GM12878 (cell line): ENCODE measurements at regions not wholly inside any gene's neighbourhood (a gene's known extent, or its start where the extent isn't known, plus 50 kb on each side); places are given as distances from the start of the nearest gene placed in this dataset.

Experiments
- ATAC-seq: fragments of 200-7000 bp; cut with Tn5 transposase; 3 replicates; pipeline ENCODE4 v1.9.1; 2020; ENCODE audit warnings: mild to moderate bottlenecking, moderate library complexity
- BruUV-seq: library from RNA; stranded (reverse); fragments of 400-500 nt; replicated peaks from 2 replicates; lab custom pipeline; 2021; lab: Mats Ljungman, UMichigan
- CTCF ChIA-PET: fragments of 300-600 bp; sonication (Branson Sonifier 250); formaldehyde crosslinking; extraction: SDS; loops from one replicate; lab custom pipeline; 2021; ENCODE audit warnings: inconsistent platforms; lab: Yijun Ruan, JAX
- POLR2A ChIA-PET: fragments of 350-600 bp; formaldehyde crosslinking; extraction: SDS; loops from one replicate; lab custom pipeline; 2021; ENCODE audit warnings: inconsistent platforms; lab: Charles Lee
- RAD21 ChIA-PET: fragments of 300-600 bp; sonication (Branson Sonifier 250); formaldehyde crosslinking; loops from one replicate; lab custom pipeline; 2023; ENCODE audit warnings: antibody characterized with exemption; ENCODE audit not compliant: unreplicated experiment; lab: Charles Lee
- SMC1A ChIA-PET: fragments of 300-600 bp; sonication (Branson Sonifier 250); formaldehyde crosslinking; loops from one replicate; lab custom pipeline; 2023; ENCODE audit not compliant: unreplicated experiment, uncharacterized antibody; lab: Charles Lee
- DNase-seq: peaks from one replicate; pipeline ENCODE4 v3.0.0-alpha.2; 2011; ENCODE audit warnings: low read depth, low spot score
- FAIRE-seq: peaks from 3 replicates; lab custom pipeline; 2011; peaks lifted over from hg19 to GRCh38; lab: Jason Lieb, UNC
- H2AFZ ChIP-seq: 2 replicates; pipeline ENCODE4 v1.6.0; 2011; ENCODE audit warnings: low read depth, low read length, control low read depth; ENCODE audit not compliant: control insufficient read depth
- H3K27ac ChIP-seq: 2 replicates; pipeline ENCODE4 v1.5.1; 2011; ENCODE audit warnings: control low read depth; ENCODE audit not compliant: control insufficient read depth, insufficient read depth
- H3K27me3 ChIP-seq, 2 experiments: replicated peaks in 1 of 2; 2 replicates each; pipeline versions ENCODE4 v1.6.0 to v1.6.1; 2011; ENCODE audit warnings: low read length in 1 of 2; ENCODE audit not compliant: control insufficient read depth in 2 of 2, insufficient read depth in 2 of 2
- H3K36me3 ChIP-seq, 2 experiments: 2 replicates each; pipeline ENCODE4 v1.5.1; 2011; ENCODE audit warnings: low read length in 1 of 2; ENCODE audit not compliant: control insufficient read depth in 2 of 2, insufficient read depth in 2 of 2
- H3K4me1 ChIP-seq: 2 replicates; pipeline ENCODE4 v1.6.1; 2011; ENCODE audit warnings: mild to moderate bottlenecking, low read length, moderate library complexity, mixed read lengths; ENCODE audit not compliant: control insufficient read depth, insufficient read depth
- H3K4me2 ChIP-seq: 2 replicates; pipeline ENCODE4 v1.6.0; 2011; ENCODE audit warnings: control low read depth; ENCODE audit not compliant: control insufficient read depth, insufficient read depth
- H3K4me3 ChIP-seq: fragments of 200-600 bp; sonication (generic); 2 replicates; pipeline ENCODE4 v1.5.1; 2016
- H3K79me2 ChIP-seq: 2 replicates; pipeline ENCODE4 v1.6.0; 2011; ENCODE audit warnings: low read length; ENCODE audit not compliant: control insufficient read depth, insufficient read depth
- H3K9ac ChIP-seq: 2 replicates; pipeline ENCODE4 v1.8.0; 2011; ENCODE audit warnings: low read length, control low read depth, mixed read lengths; ENCODE audit not compliant: control insufficient read depth, insufficient read depth
- H3K9me3 ChIP-seq: replicated peaks from 3 replicates; pipeline ENCODE4 v1.5.1; 2011; ENCODE audit warnings: mild to moderate bottlenecking, low read length; ENCODE audit not compliant: control insufficient read depth, insufficient read depth
- H4K20me1 ChIP-seq: 2 replicates; pipeline ENCODE4 v1.6.0; 2011; ENCODE audit not compliant: control insufficient read depth, insufficient read depth
- HDAC2 ChIP-seq: fragments of 200-600 bp; sonication (generic); IDR thresholded peaks from 2 replicates; pipeline ENCODE4 v1.6.1; 2017
- RFX5 ChIP-seq: IDR thresholded peaks from 2 replicates; pipeline ENCODE4 v1.6.1; 2011; ENCODE audit warnings: low read depth, low read length, improper control_type of control experiment
- USF2 ChIP-seq: IDR thresholded peaks from 2 replicates; pipeline ENCODE4 v1.6.1; 2011; ENCODE audit warnings: low read depth, low read length, improper control_type of control experiment, borderline replicate concordance
- ZNF207 ChIP-seq: fragments of 450-650 bp; IDR thresholded peaks from 2 replicates; pipeline ENCODE4 v1.6.1; 2014; ENCODE audit warnings: antibody characterized with exemption, mild to moderate bottlenecking, borderline replicate concordance
- ZSCAN29 ChIP-seq: fragments of 450-650 bp; IDR thresholded peaks from 2 replicates; pipeline ENCODE4 v1.6.1; 2017; ENCODE audit warnings: mild to moderate bottlenecking, moderate library complexity
- WGBS: methylation state at CpG from one replicate; pipeline ENCODE4 v1.1.6; 2016; ENCODE audit warnings: low lambda C conversion rate; ENCODE audit not compliant: insufficient replicate concordance, insufficient coverage; ENCODE audit errors: missing lambda C conversion rate; 5-methylcytosine and 5-hydroxymethylcytosine counted together
- in situ Hi-C: fragments of 300-500 bp; cut with MboI; formaldehyde crosslinking; loops from 9 replicates; pipeline ENCODE4 v1.14.3; 2018; ENCODE audit warnings: mixed read lengths
- intact Hi-C: fragments of 100-400 bp; cut with micrococcal nuclease; formaldehyde crosslinking; loops from one replicate; pipeline ENCODE4 v1.14.2; 2022; ENCODE audit not compliant: unreplicated experiment
- TF ChIP-seq, protein P1 (sequence below): fragments of 450-650 bp; IDR thresholded peaks from 2 replicates; pipeline ENCODE4 v1.6.1; 2017; ENCODE audit warnings: mild to moderate bottlenecking, moderate library complexity
- TF ChIP-seq, protein P2 (sequence below): fragments of 450-650 bp; formaldehyde crosslinking; IDR thresholded peaks from 2 replicates; pipeline ENCODE4 v1.4.0; 2020; ENCODE audit warnings: mild to moderate bottlenecking, moderate library complexity
- TF ChIP-seq, protein P3 (sequence below): fragments of 450-650 bp; formaldehyde crosslinking; IDR thresholded peaks from 2 replicates; pipeline ENCODE4 v1.4.0; 2022; ENCODE audit warnings: mild to moderate bottlenecking, moderate library complexity

DNA sequence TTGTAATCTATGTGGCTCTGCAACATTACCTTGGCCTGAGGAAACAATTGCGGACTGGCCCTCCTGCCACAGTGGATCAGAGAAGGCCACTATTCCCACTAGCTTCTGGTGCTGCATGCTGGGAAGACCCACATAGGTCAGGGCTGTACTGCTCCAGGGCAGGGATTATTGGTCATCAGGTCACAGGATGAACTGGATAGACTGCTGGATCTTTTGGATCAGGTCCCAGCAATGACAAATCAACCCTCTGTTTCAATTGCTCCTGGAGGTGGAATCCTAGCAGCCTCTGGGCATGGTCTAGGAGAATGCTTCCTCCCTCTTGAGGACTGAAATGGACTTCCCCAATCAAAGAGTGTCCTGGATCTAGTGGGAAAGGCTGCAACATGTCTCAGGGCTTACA, 66.7 kb upstream of the PHF24 start:
- ChIA-PET POLR2A (no interaction called here), SMC1A (no interaction called here), RAD21 (no interaction called here), CTCF (interaction anchor here (1.8 to 2.5 kb wide), 2 partner anchors 8 to 12 kb away, joined by 5 to 10 read pairs; no protein-coding TSS in a partner anchor)
- Histone ChIP-seq H3K9ac (no peak overlapping the region), H4K20me1 (no peaks in the 10 kb centered on the region), H3K9me3 (no peaks in the 10 kb centered on the region), H3K4me2 (no peak overlapping the region), H3K4me1 (no peaks in the 10 kb centered on the region), H2AFZ (no peak overlapping the region), H3K27ac (no peak overlapping the region), H3K27me3 (peaks cover 0 to 10% of the 10 kb centered on the region in 2 experiments; a peak in 3 of 4 replicates), H3K4me3 (no peak overlapping the region), H3K79me2 (no peaks in the 10 kb centered on the region), H3K36me3 (no peaks in the 10 kb centered on the region)
- 50% methylated on average over 1 of the region's 1 CpG for WGBS
- DNase-seq: no peak
- ATAC-seq: no peak
- FAIRE-seq: no peak
- intact Hi-C loops: no loop called here
- no TSS peak for BruUV-seq
- in situ Hi-C loops: no loop called here
- TF ChIP-seq, protein P1, sequence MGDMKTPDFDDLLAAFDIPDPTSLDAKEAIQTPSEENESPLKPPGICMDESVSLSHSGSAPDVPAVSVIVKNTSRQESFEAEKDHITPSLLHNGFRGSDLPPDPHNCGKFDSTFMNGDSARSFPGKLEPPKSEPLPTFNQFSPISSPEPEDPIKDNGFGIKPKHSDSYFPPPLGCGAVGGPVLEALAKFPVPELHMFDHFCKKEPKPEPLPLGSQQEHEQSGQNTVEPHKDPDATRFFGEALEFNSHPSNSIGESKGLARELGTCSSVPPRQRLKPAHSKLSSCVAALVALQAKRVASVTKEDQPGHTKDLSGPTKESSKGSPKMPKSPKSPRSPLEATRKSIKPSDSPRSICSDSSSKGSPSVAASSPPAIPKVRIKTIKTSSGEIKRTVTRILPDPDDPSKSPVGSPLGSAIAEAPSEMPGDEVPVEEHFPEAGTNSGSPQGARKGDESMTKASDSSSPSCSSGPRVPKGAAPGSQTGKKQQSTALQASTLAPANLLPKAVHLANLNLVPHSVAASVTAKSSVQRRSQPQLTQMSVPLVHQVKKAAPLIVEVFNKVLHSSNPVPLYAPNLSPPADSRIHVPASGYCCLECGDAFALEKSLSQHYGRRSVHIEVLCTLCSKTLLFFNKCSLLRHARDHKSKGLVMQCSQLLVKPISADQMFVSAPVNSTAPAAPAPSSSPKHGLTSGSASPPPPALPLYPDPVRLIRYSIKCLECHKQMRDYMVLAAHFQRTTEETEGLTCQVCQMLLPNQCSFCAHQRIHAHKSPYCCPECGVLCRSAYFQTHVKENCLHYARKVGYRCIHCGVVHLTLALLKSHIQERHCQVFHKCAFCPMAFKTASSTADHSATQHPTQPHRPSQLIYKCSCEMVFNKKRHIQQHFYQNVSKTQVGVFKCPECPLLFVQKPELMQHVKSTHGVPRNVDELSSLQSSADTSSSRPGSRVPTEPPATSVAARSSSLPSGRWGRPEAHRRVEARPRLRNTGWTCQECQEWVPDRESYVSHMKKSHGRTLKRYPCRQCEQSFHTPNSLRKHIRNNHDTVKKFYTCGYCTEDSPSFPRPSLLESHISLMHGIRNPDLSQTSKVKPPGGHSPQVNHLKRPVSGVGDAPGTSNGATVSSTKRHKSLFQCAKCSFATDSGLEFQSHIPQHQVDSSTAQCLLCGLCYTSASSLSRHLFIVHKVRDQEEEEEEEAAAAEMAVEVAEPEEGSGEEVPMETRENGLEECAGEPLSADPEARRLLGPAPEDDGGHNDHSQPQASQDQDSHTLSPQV: no peak
- TF ChIP-seq RFX5 (no peak), ZNF207 (no peak), ZSCAN29 (no peak), HDAC2 (no peak), USF2 (no peak)
- TF ChIP-seq, protein P2, sequence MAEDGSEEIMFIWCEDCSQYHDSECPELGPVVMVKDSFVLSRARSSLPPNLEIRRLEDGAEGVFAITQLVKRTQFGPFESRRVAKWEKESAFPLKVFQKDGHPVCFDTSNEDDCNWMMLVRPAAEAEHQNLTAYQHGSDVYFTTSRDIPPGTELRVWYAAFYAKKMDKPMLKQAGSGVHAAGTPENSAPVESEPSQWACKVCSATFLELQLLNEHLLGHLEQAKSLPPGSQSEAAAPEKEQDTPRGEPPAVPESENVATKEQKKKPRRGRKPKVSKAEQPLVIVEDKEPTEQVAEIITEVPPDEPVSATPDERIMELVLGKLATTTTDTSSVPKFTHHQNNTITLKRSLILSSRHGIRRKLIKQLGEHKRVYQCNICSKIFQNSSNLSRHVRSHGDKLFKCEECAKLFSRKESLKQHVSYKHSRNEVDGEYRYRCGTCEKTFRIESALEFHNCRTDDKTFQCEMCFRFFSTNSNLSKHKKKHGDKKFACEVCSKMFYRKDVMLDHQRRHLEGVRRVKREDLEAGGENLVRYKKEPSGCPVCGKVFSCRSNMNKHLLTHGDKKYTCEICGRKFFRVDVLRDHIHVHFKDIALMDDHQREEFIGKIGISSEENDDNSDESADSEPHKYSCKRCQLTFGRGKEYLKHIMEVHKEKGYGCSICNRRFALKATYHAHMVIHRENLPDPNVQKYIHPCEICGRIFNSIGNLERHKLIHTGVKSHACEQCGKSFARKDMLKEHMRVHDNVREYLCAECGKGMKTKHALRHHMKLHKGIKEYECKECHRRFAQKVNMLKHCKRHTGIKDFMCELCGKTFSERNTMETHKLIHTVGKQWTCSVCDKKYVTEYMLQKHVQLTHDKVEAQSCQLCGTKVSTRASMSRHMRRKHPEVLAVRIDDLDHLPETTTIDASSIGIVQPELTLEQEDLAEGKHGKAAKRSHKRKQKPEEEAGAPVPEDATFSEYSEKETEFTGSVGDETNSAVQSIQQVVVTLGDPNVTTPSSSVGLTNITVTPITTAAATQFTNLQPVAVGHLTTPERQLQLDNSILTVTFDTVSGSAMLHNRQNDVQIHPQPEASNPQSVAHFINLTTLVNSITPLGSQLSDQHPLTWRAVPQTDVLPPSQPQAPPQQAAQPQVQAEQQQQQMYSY (CRISPR knock-in tag): no peak
- TF ChIP-seq, protein P3, sequence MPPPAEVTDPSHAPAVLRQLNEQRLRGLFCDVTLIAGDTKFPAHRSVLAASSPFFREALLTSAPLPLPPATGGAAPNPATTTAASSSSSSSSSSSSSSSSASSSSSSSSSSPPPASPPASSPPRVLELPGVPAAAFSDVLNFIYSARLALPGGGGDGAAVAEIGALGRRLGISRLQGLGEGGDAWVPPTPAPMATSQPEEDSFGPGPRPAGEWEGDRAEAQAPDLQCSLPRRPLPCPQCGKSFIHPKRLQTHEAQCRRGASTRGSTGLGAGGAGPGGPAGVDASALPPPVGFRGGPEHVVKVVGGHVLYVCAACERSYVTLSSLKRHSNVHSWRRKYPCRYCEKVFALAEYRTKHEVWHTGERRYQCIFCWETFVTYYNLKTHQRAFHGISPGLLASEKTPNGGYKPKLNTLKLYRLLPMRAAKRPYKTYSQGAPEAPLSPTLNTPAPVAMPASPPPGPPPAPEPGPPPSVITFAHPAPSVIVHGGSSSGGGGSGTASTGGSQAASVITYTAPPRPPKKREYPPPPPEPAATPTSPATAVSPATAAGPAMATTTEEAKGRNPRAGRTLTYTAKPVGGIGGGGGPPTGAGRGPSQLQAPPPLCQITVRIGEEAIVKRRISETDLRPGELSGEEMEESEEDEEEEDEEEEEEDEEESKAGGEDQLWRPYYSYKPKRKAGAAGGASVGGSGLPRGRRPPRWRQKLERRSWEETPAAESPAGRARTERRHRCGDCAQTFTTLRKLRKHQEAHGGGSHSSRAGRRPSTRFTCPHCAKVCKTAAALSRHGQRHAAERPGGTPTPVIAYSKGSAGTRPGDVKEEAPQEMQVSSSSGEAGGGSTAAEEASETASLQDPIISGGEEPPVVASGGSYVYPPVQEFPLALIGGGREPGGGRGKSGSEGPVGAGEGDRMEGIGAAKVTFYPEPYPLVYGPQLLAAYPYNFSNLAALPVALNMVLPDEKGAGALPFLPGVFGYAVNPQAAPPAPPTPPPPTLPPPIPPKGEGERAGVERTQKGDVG (CRISPR knock-in tag): no peak
